IMR-90 (cell line): ENCODE measurements at regions not wholly inside any gene's neighbourhood (a gene's known extent, or its start where the extent isn't known, plus 50 kb on each side); places are given as distances from the start of the nearest gene placed in this dataset.
A peak's percentile ranks its signal among the peaks of the same experiment; 100 is the strongest.

Experiments
- ATAC-seq: fragments of 200-7000 bp; cut with Tn5 transposase; 2 replicates; pipeline ENCODE4 v1.9.1; 2020; ENCODE audit warnings: low read depth, mild to moderate bottlenecking, moderate library complexity
- BruUV-seq: library from RNA; stranded (reverse); fragments of 400-500 nt; replicated peaks from 2 replicates; lab custom pipeline; 2021; lab: Mats Ljungman, UMichigan
- CTCF ChIA-PET: fragments of 300-600 bp; formaldehyde crosslinking; extraction: SDS; loops from one replicate; lab custom pipeline; 2021; ENCODE audit warnings: antibody characterized with exemption; lab: Yijun Ruan, JAX
- POLR2A ChIA-PET: fragments of 300-600 bp; sonication (Branson Sonifier 250); formaldehyde crosslinking; loops from one replicate; lab custom pipeline; 2022; ENCODE audit warnings: antibody characterized with exemption; ENCODE audit not compliant: unreplicated experiment; lab: Charles Lee
- DNase-seq: peaks from one replicate; pipeline ENCODE4 v3.0.0; 2013
- H2AFZ ChIP-seq: replicated peaks from 2 replicates; pipeline ENCODE3; 2013; ENCODE audit warnings: low read length, mild to moderate bottlenecking; ENCODE audit not compliant: poor library complexity
- H2AK5ac ChIP-seq: 2 replicates; pipeline ENCODE4 v1.6.1; 2013; ENCODE audit warnings: low read depth, low read length, inconsistent platforms
- H2AK9ac ChIP-seq: replicated peaks from 2 replicates; pipeline ENCODE3; 2013; ENCODE audit warnings: mild to moderate bottlenecking, low read depth, low read length, moderate library complexity; ENCODE audit not compliant: poor library complexity
- H2BK120ac ChIP-seq: 2 replicates; pipeline ENCODE4 v1.6.1; 2013; ENCODE audit warnings: low read depth, low read length, inconsistent platforms
- H2BK15ac ChIP-seq: 3 replicates; pipeline ENCODE4 v1.6.1; 2013; ENCODE audit warnings: low read depth, low read length, inconsistent platforms
- H2BK20ac ChIP-seq: 2 replicates; pipeline ENCODE4 v1.6.1; 2013; ENCODE audit warnings: low read depth, mild to moderate bottlenecking, inconsistent platforms, low read length, moderate library complexity
- H2BK5ac ChIP-seq: 2 replicates; pipeline ENCODE4 v1.6.1; 2013; ENCODE audit warnings: mild to moderate bottlenecking, low read depth, low read length, inconsistent platforms; ENCODE audit not compliant: poor library complexity, severe bottlenecking
- H3K14ac ChIP-seq: replicated peaks from 2 replicates; pipeline ENCODE4 v1.6.1; 2013; ENCODE audit warnings: low read depth, low read length, inconsistent platforms
- H3K18ac ChIP-seq: 2 replicates; pipeline ENCODE4 v1.6.1; 2013; ENCODE audit warnings: low read depth, low read length, control low read depth
- H3K23ac ChIP-seq: 2 replicates; pipeline ENCODE4 v1.6.1; 2013; ENCODE audit warnings: low read depth, low read length, inconsistent platforms
- H3K27ac ChIP-seq: 2 replicates; pipeline ENCODE4 v1.5.1; 2013; ENCODE audit warnings: mild to moderate bottlenecking, control low read depth, low read length; ENCODE audit not compliant: insufficient read depth
- H3K27me3 ChIP-seq: 2 replicates; pipeline ENCODE4 v1.6.1; 2013; ENCODE audit warnings: low read length; ENCODE audit not compliant: control insufficient read depth, insufficient read depth
- H3K36me3 ChIP-seq: 2 replicates; pipeline ENCODE4 v1.6.1; 2013; ENCODE audit warnings: low read length, mixed read lengths; ENCODE audit not compliant: control insufficient read depth, insufficient read depth
- H3K4ac ChIP-seq: 2 replicates; pipeline ENCODE4 v1.6.1; 2013; ENCODE audit warnings: low read depth, low read length, inconsistent platforms
- H3K4me1 ChIP-seq: 2 replicates; pipeline ENCODE4 v1.6.1; 2013; ENCODE audit warnings: low read length, mixed read lengths; ENCODE audit not compliant: control insufficient read depth, insufficient read depth
- H3K4me2 ChIP-seq: 2 replicates; pipeline ENCODE4 v1.6.1; 2013; ENCODE audit warnings: low read depth, mild to moderate bottlenecking, control low read depth, low read length, moderate library complexity
- H3K4me3 ChIP-seq: 2 replicates; pipeline ENCODE4 v1.5.1; 2013; ENCODE audit warnings: low read depth, mild to moderate bottlenecking, control low read depth, low read length, moderate library complexity; ENCODE audit not compliant: insufficient read depth
- H3K56ac ChIP-seq: 2 replicates; pipeline ENCODE4 v1.6.1; 2013; ENCODE audit warnings: low read length, inconsistent platforms; ENCODE audit not compliant: insufficient read depth; ENCODE audit errors: extremely low read depth
- H3K79me1 ChIP-seq, 2 experiments: 2 replicates each; pipeline ENCODE4 v1.6.1; 2013; ENCODE audit warnings: low read length in 2 of 2, inconsistent platforms in 1 of 2, low read depth in 1 of 2
- H3K9ac ChIP-seq: 2 replicates; pipeline ENCODE4 v1.6.1; 2013; ENCODE audit warnings: low read depth, low read length, control low read depth
- H3K9me1 ChIP-seq: 2 replicates; pipeline ENCODE4 v1.6.1; 2013; ENCODE audit warnings: low read length, inconsistent platforms; ENCODE audit not compliant: insufficient read depth
- H3K9me3 ChIP-seq: 2 replicates; pipeline ENCODE4 v1.6.1; 2013; ENCODE audit warnings: low read length; ENCODE audit not compliant: control insufficient read depth, insufficient read depth
- H4K20me1 ChIP-seq: 2 replicates; pipeline ENCODE4 v1.6.1; 2013; ENCODE audit warnings: low read length, inconsistent platforms; ENCODE audit not compliant: insufficient read depth
- H4K5ac ChIP-seq: 2 replicates; pipeline ENCODE4 v1.6.1; 2013; ENCODE audit warnings: mild to moderate bottlenecking, low read depth, low read length, control low read depth
- H4K8ac ChIP-seq, 2 experiments: 2 replicates each; pipeline ENCODE4 v1.6.1; 2013; ENCODE audit warnings: low read depth in 2 of 2, low read length in 2 of 2, control low read depth in 1 of 2, inconsistent platforms in 1 of 2
- H4K91ac ChIP-seq: 2 replicates; pipeline ENCODE4 v1.6.1; 2013; ENCODE audit warnings: low read depth, low read length, inconsistent platforms; ENCODE audit not compliant: insufficient read depth
- MAZ ChIP-seq: IDR thresholded peaks from 2 replicates; pipeline ENCODE4 v1.6.1; 2012; ENCODE audit warnings: low read depth, mild to moderate bottlenecking, low read length, improper control_type of control experiment, moderate library complexity, borderline replicate concordance
- NFE2L2 ChIP-seq: fragments of 150-350 bp; IDR thresholded peaks from 2 replicates; pipeline ENCODE4 v1.6.1; 2016; ENCODE audit warnings: low read depth, mild to moderate bottlenecking, low read length
- POLR2A ChIP-seq: IDR thresholded peaks from 2 replicates; pipeline ENCODE4 v1.6.1; 2012; ENCODE audit warnings: mild to moderate bottlenecking, low read depth, low read length
- WGBS, 2 experiments: methylation state at CpG; one replicate each; pipeline versions ENCODE4 v1.1.5 to v1.1.7; 2013; ENCODE audit warnings: missing lambda C conversion rate in 2 of 2; ENCODE audit not compliant: insufficient read length in 1 of 2; ENCODE audit errors: extremely low coverage in 2 of 2; 5-methylcytosine and 5-hydroxymethylcytosine counted together
- dilution Hi-C: fragments of 300-500 bp; cut with HindIII; formaldehyde crosslinking; loops from one replicate; pipeline ENCODE4 v1.14.3; 2018; ENCODE audit warnings: low sequenced_read_pairs; ENCODE audit not compliant: unreplicated experiment
- in situ Hi-C: fragments of 300-500 bp; cut with MboI; formaldehyde crosslinking; loops from 3 replicates; pipeline ENCODE4 v1.14.3; 2019; ENCODE audit warnings: low sequenced_read_pairs, inconsistent platforms, mixed read lengths
- intact Hi-C: fragments of 100-400 bp; cut with micrococcal nuclease; formaldehyde crosslinking; loops from 2 replicates; pipeline ENCODE4 v1.10.0; 2022
- TF ChIP-seq, protein P1 (sequence below): conservative IDR thresholded peaks from 2 replicates; pipeline ENCODE4 v1.5.1; 2012; ENCODE audit warnings: mild to moderate bottlenecking, low read depth, low read length, improper control_type of control experiment

- no CpG with 5 or more reads among the region's 5 CpGs for WGBS, 2 experiments
- H3K9me3 ChIP-seq: no peaks in the 10 kb centered on the region
- H3K27ac ChIP-seq: no peak overlapping the region
- ChIA-PET POLR2A (no interaction called here), CTCF (interaction anchor here (0.6 kb wide), 1 partner anchor 1101 kb away, joined by 4 read pairs; no protein-coding TSS in a partner anchor)
- no peaks in the 10 kb centered on the region; the same call in 1 of the 2 replicates for H3K27me3 ChIP-seq
- no peaks in the 10 kb centered on the region for H3K79me1 ChIP-seq
- dilution Hi-C loops (no loop called here), in situ Hi-C loops (no loop called here), intact Hi-C loops (no loop called here)
- no peak overlapping the region for H3K18ac ChIP-seq
- BruUV-seq: no TSS peak
- H4K5ac ChIP-seq: no peak overlapping the region
- no peak overlapping the region for H4K8ac ChIP-seq
- no peak overlapping the region for H2AK9ac ChIP-seq
- TF ChIP-seq NFE2L2: no peak
- TF ChIP-seq MAZ: no peak
- TF ChIP-seq, protein P1, sequence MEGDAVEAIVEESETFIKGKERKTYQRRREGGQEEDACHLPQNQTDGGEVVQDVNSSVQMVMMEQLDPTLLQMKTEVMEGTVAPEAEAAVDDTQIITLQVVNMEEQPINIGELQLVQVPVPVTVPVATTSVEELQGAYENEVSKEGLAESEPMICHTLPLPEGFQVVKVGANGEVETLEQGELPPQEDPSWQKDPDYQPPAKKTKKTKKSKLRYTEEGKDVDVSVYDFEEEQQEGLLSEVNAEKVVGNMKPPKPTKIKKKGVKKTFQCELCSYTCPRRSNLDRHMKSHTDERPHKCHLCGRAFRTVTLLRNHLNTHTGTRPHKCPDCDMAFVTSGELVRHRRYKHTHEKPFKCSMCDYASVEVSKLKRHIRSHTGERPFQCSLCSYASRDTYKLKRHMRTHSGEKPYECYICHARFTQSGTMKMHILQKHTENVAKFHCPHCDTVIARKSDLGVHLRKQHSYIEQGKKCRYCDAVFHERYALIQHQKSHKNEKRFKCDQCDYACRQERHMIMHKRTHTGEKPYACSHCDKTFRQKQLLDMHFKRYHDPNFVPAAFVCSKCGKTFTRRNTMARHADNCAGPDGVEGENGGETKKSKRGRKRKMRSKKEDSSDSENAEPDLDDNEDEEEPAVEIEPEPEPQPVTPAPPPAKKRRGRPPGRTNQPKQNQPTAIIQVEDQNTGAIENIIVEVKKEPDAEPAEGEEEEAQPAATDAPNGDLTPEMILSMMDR: peak; percentile 14; the same call in 1 of the 2 replicates
- TF ChIP-seq POLR2A: no peak
- ATAC-seq (no peak), DNase-seq (no peak)
- H3K56ac ChIP-seq: no peak overlapping the region
- H3K4me1 ChIP-seq: no peaks in the 10 kb centered on the region
- no peaks in the 10 kb centered on the region for H3K9me1 ChIP-seq
- H2BK20ac ChIP-seq: no peak overlapping the region
- no peak overlapping the region for H2AFZ ChIP-seq
- no peak overlapping the region for H3K4ac ChIP-seq
- no peak overlapping the region for H2BK15ac ChIP-seq
- no peak overlapping the region for H3K9ac ChIP-seq
- H4K91ac ChIP-seq: no peak overlapping the region
- H2AK5ac ChIP-seq: no peak overlapping the region
- H3K4me3 ChIP-seq: no peak overlapping the region
- H3K14ac ChIP-seq: no peak overlapping the region
- H4K20me1 ChIP-seq: no peaks in the 10 kb centered on the region
- H2BK5ac ChIP-seq: no peak overlapping the region
- no peak overlapping the region for H3K23ac ChIP-seq
- no peaks in the 10 kb centered on the region for H3K36me3 ChIP-seq
- H3K4me2 ChIP-seq: no peak overlapping the region
- H2BK120ac ChIP-seq: no peak overlapping the region
Observed at GRCh38 chr5:112529525-112529924, 110.4 kb upstream of the EPB41L4A start.
